ENCODE measurements at regions not wholly inside any gene's neighbourhood (a gene's known extent, or its start where the extent isn't known, plus 50 kb on each side); places are given as distances from the start of the nearest gene placed in this dataset.

DNA sequence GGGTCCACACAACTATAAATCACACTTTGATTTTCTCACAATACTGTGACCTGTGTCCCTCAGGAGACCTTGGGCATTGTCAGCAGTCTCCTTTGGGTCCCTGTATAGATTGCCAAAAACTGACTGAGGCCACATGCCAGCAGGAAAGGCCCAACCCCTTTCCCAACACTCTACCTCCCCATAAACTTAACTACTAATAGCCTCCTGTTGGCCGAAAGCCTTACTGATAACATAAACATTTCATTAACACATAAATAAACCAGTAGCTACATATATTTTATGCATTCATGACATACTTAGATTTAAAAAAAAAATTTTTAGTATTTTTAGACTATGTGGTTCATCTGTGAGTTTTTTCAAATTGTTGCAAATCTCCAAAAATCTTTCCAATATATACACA, 153.5 kb downstream of the ARL4C start:
- no peak for DNase-seq
- H3K9ac ChIP-seq (ENCODE audit: low read length), result no peak overlapping the region
- H3K36me3 ChIP-seq (ENCODE audit: control insufficient read depth, insufficient read depth, low read length), result no peaks in the 10 kb centered on the region
- no peak overlapping the region for H2BK120ac ChIP-seq (ENCODE audit: low read depth, low read length)
- H3K4ac ChIP-seq (ENCODE audit: low read depth, low read length), result no peak overlapping the region
- H3K27me3 ChIP-seq (ENCODE audit: insufficient read depth, low read length, poor library complexity), result no peaks in the 10 kb centered on the region
- no peak overlapping the region for H2AK5ac ChIP-seq (ENCODE audit: low read length)
- H2BK15ac ChIP-seq (replicated peaks; ENCODE audit: low read depth), result no peak overlapping the region
- H3K79me1 ChIP-seq (ENCODE audit: low read length), result no peaks in the 10 kb centered on the region
- H3K79me2 ChIP-seq (ENCODE audit: control insufficient read depth, insufficient read depth, low read length), result no peaks in the 10 kb centered on the region
- no peak overlapping the region for H4K5ac ChIP-seq (ENCODE audit: low read length)
- H2BK5ac ChIP-seq (ENCODE audit: low read length), result no peak overlapping the region
- no peak overlapping the region for H3K56ac ChIP-seq (ENCODE audit: low read length)
- no peak overlapping the region for H3K27ac ChIP-seq (ENCODE audit: low read depth, low read length)
- no peaks in the 10 kb centered on the region for H3K4me1 ChIP-seq (ENCODE audit: control insufficient read depth, low read depth, low read length)
- no peak overlapping the region for H3K4me2 ChIP-seq (ENCODE audit: low read length)
- no peak overlapping the region for H3K4me3 ChIP-seq (ENCODE audit: low read length)
- WGBS (ENCODE audit: extremely low coverage, insufficient coverage, low lambda C conversion rate), result 100% methylated on average over 1 of the region's 1 CpG
- H3K23ac ChIP-seq (ENCODE audit: low read length), result no peak overlapping the region
- no peak overlapping the region for H3K18ac ChIP-seq (ENCODE audit: low read length)
- no peak overlapping the region for H4K8ac ChIP-seq (ENCODE audit: low read depth, low read length)

DNA sequence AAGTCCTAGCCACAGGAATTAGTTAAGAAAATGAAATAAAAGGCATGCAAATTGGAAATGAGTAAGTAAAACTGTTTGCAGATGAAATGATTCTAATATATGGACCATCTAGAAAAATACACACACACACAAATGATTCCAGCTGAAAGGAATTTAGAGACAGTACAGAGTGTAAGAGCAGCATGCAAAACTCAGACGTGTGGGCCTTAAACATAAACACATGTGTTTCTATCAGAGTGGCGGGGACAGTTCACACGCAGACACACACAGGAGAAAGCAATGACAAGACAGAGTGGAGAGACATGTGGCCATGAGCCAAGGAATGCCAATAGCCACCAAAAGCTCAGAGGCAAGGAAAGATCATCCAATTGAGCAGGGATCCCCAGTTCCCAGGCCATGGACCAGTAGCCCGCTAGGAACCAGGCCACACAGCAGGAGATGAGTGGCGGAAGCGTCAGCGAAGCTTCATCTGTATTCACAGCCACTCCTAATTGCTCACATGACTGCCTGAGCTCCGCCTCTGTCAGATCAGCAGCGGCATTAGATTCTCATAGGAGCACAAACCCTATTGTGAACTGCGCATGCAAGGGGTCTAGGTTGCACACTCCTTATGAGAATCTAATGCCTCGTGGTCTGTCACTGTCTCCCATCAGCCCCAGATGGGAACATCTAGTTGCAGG, 155.4 kb downstream of the ARL4C start:
- Histone ChIP-seq H4K5ac (ENCODE audit: low read length) (no peak overlapping the region), H3K4ac (ENCODE audit: low read depth, low read length) (no peak overlapping the region), H3K18ac (ENCODE audit: low read length) (no peak overlapping the region), H2BK15ac (replicated peaks; ENCODE audit: low read depth) (no peak overlapping the region), H3K56ac (ENCODE audit: low read length) (no peak overlapping the region), H3K36me3 (ENCODE audit: control insufficient read depth, insufficient read depth, low read length) (no peaks in the 10 kb centered on the region), H3K79me1 (ENCODE audit: low read length) (no peaks in the 10 kb centered on the region), H4K8ac (ENCODE audit: low read depth, low read length) (no peak overlapping the region), H3K23ac (ENCODE audit: low read length) (no peak overlapping the region), H2BK120ac (ENCODE audit: low read depth, low read length) (no peak overlapping the region), H3K4me3 (ENCODE audit: low read length) (no peak overlapping the region), H2BK5ac (ENCODE audit: low read length) (no peak overlapping the region), H3K9ac (ENCODE audit: low read length) (no peak overlapping the region), H3K4me1 (ENCODE audit: control insufficient read depth, low read depth, low read length) (no peaks in the 10 kb centered on the region), H3K27ac (ENCODE audit: low read depth, low read length) (no peak overlapping the region), H3K27me3 (ENCODE audit: insufficient read depth, low read length, poor library complexity) (no peaks in the 10 kb centered on the region), H3K79me2 (ENCODE audit: control insufficient read depth, insufficient read depth, low read length) (no peaks in the 10 kb centered on the region), H3K4me2 (ENCODE audit: low read length) (no peak overlapping the region), H2AK5ac (ENCODE audit: low read length) (no peak overlapping the region)
- DNase-seq, result peak; percentile 27
- WGBS (ENCODE audit: extremely low coverage, insufficient coverage, low lambda C conversion rate), result no CpG with 5 or more reads among the region's 11 CpGs

DNA sequence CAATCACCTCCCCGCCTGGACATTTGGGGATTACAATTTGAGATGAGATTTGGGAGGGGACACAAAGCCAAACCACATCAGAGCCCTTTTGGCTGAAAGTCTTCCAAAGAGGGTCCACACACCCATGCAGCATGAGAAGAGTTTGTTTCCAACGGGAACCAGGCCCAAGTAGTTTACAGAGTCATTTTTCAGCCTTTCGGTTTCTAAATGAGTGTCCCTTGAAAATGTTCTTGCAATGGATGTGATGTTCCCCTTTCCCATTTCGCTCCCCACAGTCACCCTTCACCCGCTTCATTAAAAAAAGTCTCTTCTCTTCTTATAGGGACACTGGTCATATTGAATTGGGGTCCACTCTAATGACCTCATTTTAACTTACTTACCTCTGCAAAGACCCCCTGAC, 157.4 kb downstream of the ARL4C start:
- WGBS (ENCODE audit: extremely low coverage, insufficient coverage, low lambda C conversion rate), result no CpG with 5 or more reads among the region's 5 CpGs

DNA sequence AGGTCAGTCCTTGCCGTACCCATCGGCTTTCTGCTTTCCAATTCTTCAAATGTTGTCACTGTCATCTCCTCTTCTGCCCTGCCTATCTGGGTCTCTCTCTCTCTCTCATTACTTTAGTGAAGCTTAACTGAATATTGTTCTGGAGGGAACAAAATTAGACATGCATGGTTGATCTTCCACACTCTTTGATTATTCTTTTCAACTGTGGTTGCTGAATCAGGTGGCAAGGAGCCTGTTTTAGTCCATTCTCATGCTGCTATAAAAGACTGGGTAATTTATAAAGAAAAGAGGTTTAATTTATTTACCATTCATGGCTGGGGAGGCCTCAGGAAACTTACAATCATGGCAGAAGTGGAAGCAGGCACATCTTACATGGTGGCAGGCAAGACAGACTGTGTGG, 157.9 kb downstream of the ARL4C start:
- no peak overlapping the region for H3K4me2 ChIP-seq (ENCODE audit: low read length)
- no peak overlapping the region for H3K56ac ChIP-seq (ENCODE audit: low read length)
- no peak overlapping the region for H2BK5ac ChIP-seq (ENCODE audit: low read length)
- no peak overlapping the region for H2AK5ac ChIP-seq (ENCODE audit: low read length)
- H3K4me3 ChIP-seq (ENCODE audit: low read length), result no peak overlapping the region
- H3K79me1 ChIP-seq (ENCODE audit: low read length), result no peaks in the 10 kb centered on the region
- H3K9ac ChIP-seq (ENCODE audit: low read length), result no peak overlapping the region
- no peak overlapping the region for H3K23ac ChIP-seq (ENCODE audit: low read length)
- H4K8ac ChIP-seq (ENCODE audit: low read depth, low read length), result no peak overlapping the region
- no peak overlapping the region for H2BK15ac ChIP-seq (replicated peaks; ENCODE audit: low read depth)
- no peak overlapping the region for H3K4ac ChIP-seq (ENCODE audit: low read depth, low read length)
- WGBS (ENCODE audit: extremely low coverage, insufficient coverage, low lambda C conversion rate), result no CpG with 5 or more reads among the region's 2 CpGs
- no peaks in the 10 kb centered on the region for H3K79me2 ChIP-seq (ENCODE audit: control insufficient read depth, insufficient read depth, low read length)
- H3K4me1 ChIP-seq (ENCODE audit: control insufficient read depth, low read depth, low read length), result no peaks in the 10 kb centered on the region
- H3K27ac ChIP-seq (ENCODE audit: low read depth, low read length), result no peak overlapping the region
- H2BK120ac ChIP-seq (ENCODE audit: low read depth, low read length), result no peak overlapping the region
- no peak overlapping the region for H4K5ac ChIP-seq (ENCODE audit: low read length)
- no peaks in the 10 kb centered on the region for H3K27me3 ChIP-seq (ENCODE audit: insufficient read depth, low read length, poor library complexity)
- no peak overlapping the region for H3K18ac ChIP-seq (ENCODE audit: low read length)
- no peak for DNase-seq
- no peaks in the 10 kb centered on the region for H3K36me3 ChIP-seq (ENCODE audit: control insufficient read depth, insufficient read depth, low read length)

More for the DNA sequence above, 157.4 kb downstream of the ARL4C start:
- DNase-seq, result no peak
- Histone ChIP-seq H2BK5ac (ENCODE audit: low read length) (no peak overlapping the region), H2BK15ac (replicated peaks; ENCODE audit: low read depth) (no peak overlapping the region), H3K4me3 (ENCODE audit: low read length) (no peak overlapping the region), H3K27ac (ENCODE audit: low read depth, low read length) (no peak overlapping the region), H3K23ac (ENCODE audit: low read length) (no peak overlapping the region), H3K36me3 (ENCODE audit: control insufficient read depth, insufficient read depth, low read length) (no peaks in the 10 kb centered on the region), H3K4me1 (ENCODE audit: control insufficient read depth, low read depth, low read length) (no peaks in the 10 kb centered on the region), H2AK5ac (ENCODE audit: low read length) (no peak overlapping the region), H3K27me3 (ENCODE audit: insufficient read depth, low read length, poor library complexity) (no peaks in the 10 kb centered on the region), H4K5ac (ENCODE audit: low read length) (no peak overlapping the region), H2BK120ac (ENCODE audit: low read depth, low read length) (no peak overlapping the region), H3K79me2 (ENCODE audit: control insufficient read depth, insufficient read depth, low read length) (no peaks in the 10 kb centered on the region), H3K9ac (ENCODE audit: low read length) (no peak overlapping the region), H3K79me1 (ENCODE audit: low read length) (no peaks in the 10 kb centered on the region), H3K4ac (ENCODE audit: low read depth, low read length) (no peak overlapping the region), H3K4me2 (ENCODE audit: low read length) (no peak overlapping the region), H3K18ac (ENCODE audit: low read length) (no peak overlapping the region), H3K56ac (ENCODE audit: low read length) (no peak overlapping the region), H4K8ac (ENCODE audit: low read depth, low read length) (no peak overlapping the region)

DNA sequence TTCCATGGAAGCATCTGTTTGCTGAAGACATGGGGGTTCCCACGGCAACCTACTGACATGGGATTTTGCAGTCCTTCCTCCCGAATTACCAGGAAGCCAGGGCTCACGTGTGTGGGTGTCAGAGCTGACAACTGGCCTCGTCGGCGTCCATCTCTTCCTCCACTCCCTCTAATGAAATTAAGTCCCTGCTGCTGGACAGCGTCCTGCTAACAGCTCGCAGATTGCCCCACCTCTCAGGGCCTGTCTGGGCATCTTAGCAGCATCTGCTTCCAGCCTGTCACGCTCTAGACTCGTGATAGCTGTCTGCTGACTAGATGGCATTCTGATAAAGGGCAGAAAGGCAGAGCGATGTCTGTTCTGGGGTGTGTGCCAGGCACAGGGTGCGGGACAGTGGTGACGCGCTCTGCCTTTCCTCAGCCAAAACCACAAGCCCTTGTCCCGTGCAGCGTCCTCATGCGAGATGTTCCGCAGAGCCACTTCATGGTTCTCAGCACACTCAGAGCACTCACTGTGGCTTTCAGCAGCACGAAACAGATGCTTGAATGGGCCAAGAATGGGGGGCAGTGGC, 161.1 kb downstream of the ARL4C start:
- WGBS (ENCODE audit: extremely low coverage, insufficient coverage, low lambda C conversion rate), result no CpG with 5 or more reads among the region's 19 CpGs
- Histone ChIP-seq H2AK5ac (ENCODE audit: low read length) (no peak overlapping the region), H3K4ac (ENCODE audit: low read depth, low read length) (no peak overlapping the region), H3K79me1 (ENCODE audit: low read length) (no peaks in the 10 kb centered on the region), H3K79me2 (ENCODE audit: control insufficient read depth, insufficient read depth, low read length) (no peaks in the 10 kb centered on the region), H3K27ac (ENCODE audit: low read depth, low read length) (no peak overlapping the region), H4K8ac (ENCODE audit: low read depth, low read length) (no peak overlapping the region), H3K9ac (ENCODE audit: low read length) (no peak overlapping the region), H2BK5ac (ENCODE audit: low read length) (no peak overlapping the region), H3K36me3 (ENCODE audit: control insufficient read depth, insufficient read depth, low read length) (no peaks in the 10 kb centered on the region), H3K4me1 (ENCODE audit: control insufficient read depth, low read depth, low read length) (peaks cover 2% of the 10 kb centered on the region), H3K18ac (ENCODE audit: low read length) (no peak overlapping the region), H3K56ac (ENCODE audit: low read length) (no peak overlapping the region), H3K23ac (ENCODE audit: low read length) (no peak overlapping the region), H2BK120ac (ENCODE audit: low read depth, low read length) (no peak overlapping the region), H3K27me3 (ENCODE audit: insufficient read depth, low read length, poor library complexity) (no peaks in the 10 kb centered on the region), H2BK15ac (replicated peaks; ENCODE audit: low read depth) (no peak overlapping the region), H4K5ac (ENCODE audit: low read length) (no peak overlapping the region), H3K4me3 (ENCODE audit: low read length) (no peak overlapping the region), H3K4me2 (ENCODE audit: low read length) (no peak overlapping the region)
- peak; percentile 81 for DNase-seq

DNA sequence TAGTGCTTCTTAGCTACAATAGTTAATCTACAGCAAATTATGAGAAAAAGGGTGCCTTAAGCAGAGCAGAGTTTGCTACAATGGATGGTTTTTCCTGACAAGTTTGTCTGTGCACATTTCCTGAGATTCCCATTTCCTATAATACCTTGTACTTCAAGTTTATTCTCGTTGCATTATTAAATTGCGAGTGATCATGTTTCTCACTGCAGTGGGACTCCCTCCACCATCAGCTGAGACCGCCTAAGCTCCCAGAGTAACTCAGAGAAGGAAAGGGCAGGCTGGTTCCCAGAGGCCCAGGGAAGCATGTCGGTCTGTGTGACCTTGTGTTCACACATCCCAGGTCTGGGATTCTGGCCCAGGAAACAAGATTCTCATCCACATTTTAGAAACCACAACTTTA, 162.1 kb downstream of the ARL4C start:
- H3K27me3 ChIP-seq (ENCODE audit: insufficient read depth, low read length, poor library complexity), result no peaks in the 10 kb centered on the region
- H3K36me3 ChIP-seq (ENCODE audit: control insufficient read depth, insufficient read depth, low read length), result no peaks in the 10 kb centered on the region
- no peak overlapping the region for H3K9ac ChIP-seq (ENCODE audit: low read length)
- H2BK15ac ChIP-seq (replicated peaks; ENCODE audit: low read depth), result no peak overlapping the region
- peak; percentile 27 for DNase-seq
- H4K8ac ChIP-seq (ENCODE audit: low read depth, low read length), result no peak overlapping the region
- no peak overlapping the region for H3K27ac ChIP-seq (ENCODE audit: low read depth, low read length)
- H4K5ac ChIP-seq (ENCODE audit: low read length), result no peak overlapping the region
- peak overlapping the region; percentile 41 for H3K18ac ChIP-seq (ENCODE audit: low read length)
- no peak overlapping the region for H3K4ac ChIP-seq (ENCODE audit: low read depth, low read length)
- no peak overlapping the region for H3K4me3 ChIP-seq (ENCODE audit: low read length)
- no CpG with 5 or more reads among the region's 4 CpGs for WGBS (ENCODE audit: extremely low coverage, insufficient coverage, low lambda C conversion rate)
- H3K4me1 ChIP-seq (ENCODE audit: control insufficient read depth, low read depth, low read length), result peaks cover 2% of the 10 kb centered on the region
- H3K56ac ChIP-seq (ENCODE audit: low read length), result peak overlapping the region; percentile 45
- H3K79me1 ChIP-seq (ENCODE audit: low read length), result no peaks in the 10 kb centered on the region
- H2AK5ac ChIP-seq (ENCODE audit: low read length), result no peak overlapping the region
- H2BK120ac ChIP-seq (ENCODE audit: low read depth, low read length), result no peak overlapping the region
- H2BK5ac ChIP-seq (ENCODE audit: low read length), result no peak overlapping the region
- no peaks in the 10 kb centered on the region for H3K79me2 ChIP-seq (ENCODE audit: control insufficient read depth, insufficient read depth, low read length)
- no peak overlapping the region for H3K23ac ChIP-seq (ENCODE audit: low read length)
- no peak overlapping the region for H3K4me2 ChIP-seq (ENCODE audit: low read length)

Data from mesendoderm (in vitro differentiated cells).